COLO668 (cell line): ENCODE measurements at regions not wholly inside any gene's neighbourhood (a gene's known extent, or its start where the extent isn't known, plus 50 kb on each side); places are given as distances from the start of the nearest gene placed in this dataset.
"Not testable (repeated sequence)": the region's sequence is repeated elsewhere in the genome, so short reads cannot be mapped to it uniquely, and the experiment has no call there.

Experiments
- DNase-seq: peaks from one replicate; lab custom pipeline; 2025; ENCODE audit not compliant: unreplicated experiment; lab: John Stamatoyannopoulos, UW

DNA sequence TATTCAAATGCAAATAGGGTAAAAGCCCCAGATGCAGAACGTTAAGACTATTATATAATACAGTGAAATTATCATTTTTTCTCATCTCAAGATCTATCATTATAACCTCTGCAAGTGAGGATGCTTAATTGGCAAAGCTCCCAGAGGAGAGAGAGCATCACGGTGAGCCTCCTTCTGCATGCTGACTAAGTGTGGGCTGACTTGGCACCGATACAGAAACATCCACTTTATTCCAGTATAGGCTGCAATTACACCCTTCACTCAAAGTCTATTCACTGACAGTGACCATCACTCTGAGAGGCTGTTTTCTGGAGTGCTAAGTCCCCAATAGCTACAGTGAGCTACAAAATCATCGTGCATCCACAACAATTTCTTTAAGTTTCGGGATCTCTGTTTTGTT, 171.1 kb upstream of the NBPF9 start:
- not testable (repeated sequence) for DNase-seq

- DNase-seq = not testable (repeated sequence)
Measured at GRCh38 chr1:149275802-149276201, 172.5 kb upstream of the NBPF9 start.

GRCh38 chr1:149276496-149276895, 173.1 kb upstream of the NBPF9 start:
- DNase-seq = not testable (repeated sequence)

- not testable (repeated sequence) for DNase-seq
Measured at GRCh38 chr1:149278156-149278555, 174.8 kb upstream of the NBPF9 start.

- DNase-seq = not testable (repeated sequence)
Measured at GRCh38 chr1:149279015-149279414, 175.7 kb upstream of the NBPF9 start.

DNA sequence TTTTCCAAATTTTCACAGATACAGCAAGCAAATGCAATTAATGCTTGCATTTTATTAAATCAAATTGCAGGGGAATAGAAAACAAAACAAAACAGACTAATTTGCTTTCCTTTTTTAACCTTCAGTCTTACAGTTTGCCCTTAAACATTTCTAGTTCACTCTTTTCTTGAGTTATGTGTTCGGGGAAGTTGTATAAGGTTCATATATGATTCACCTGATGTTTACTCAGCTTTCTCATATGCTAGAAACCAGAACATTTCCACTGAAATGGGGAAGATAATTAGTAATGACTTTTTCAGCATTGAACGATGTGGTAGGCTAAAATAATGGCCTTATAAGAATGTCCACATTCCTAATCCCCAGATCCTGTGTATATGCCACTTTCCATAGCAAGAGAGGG, 176.2 kb upstream of the NBPF9 start:
- DNase-seq = not testable (repeated sequence)

DNA sequence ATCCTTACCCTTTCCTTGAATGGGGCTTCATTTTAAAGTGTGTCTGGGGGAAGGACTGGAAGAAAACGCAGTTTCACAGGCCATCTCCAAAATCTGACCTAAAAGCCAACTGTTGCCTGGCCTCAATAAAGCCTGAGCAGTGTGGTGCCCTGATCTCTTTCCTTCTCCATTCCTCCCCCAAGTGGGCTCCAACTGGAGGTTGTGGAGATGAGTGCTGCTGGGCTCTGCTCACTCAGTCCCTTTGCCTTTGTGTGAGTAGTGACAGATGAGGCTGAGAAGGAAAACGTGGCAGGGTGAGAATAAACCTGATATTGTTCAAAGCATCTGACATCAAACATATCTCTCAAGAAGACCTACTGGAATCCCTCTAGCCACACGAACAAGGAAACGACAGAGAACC, 181.4 kb upstream of the NBPF9 start:
- DNase-seq = not testable (repeated sequence)

GRCh38 chr1:149285205-149285604, 181.9 kb upstream of the NBPF9 start:
- DNase-seq = not testable (repeated sequence)

DNA sequence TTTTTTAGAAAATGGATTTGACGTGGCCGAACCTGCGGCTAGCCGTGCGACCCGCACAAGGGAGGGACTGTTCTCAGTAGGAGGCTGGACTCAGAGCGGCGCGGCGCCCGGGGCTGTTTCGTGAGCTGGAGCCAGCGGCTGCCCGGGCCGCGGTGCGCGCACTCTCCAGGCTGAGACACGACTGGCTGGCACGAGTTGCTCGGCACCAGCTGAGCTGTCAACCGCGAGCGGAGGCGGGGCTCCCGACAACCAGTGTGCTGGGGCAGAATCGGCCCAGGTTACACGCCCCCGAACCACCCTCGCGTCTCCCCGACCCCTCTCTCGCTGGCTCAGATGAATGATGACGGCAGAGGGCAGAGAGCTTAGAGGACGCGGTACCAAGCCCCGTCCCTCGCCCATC, 182.3 kb upstream of the NBPF9 start:
- not testable (repeated sequence) for DNase-seq

DNA sequence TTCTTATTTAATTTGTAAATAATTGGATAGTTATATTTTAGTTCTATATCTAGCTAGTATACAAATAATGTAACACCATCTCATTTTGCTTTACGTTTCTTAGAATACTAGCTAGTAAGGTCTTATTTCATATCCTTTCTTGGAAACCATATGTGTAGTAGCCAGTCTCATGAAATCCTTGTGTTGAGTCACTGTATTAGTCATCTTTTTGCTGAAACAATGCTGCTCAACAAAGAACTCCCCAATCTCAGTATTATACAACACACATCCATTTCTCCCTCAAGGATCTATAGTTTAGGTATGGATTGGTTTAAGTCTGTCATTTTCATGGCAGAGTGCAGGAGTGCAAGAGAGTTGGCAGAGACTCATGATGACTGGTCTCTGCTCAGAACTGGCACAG, 185.2 kb upstream of the NBPF9 start:
- not testable (repeated sequence) for DNase-seq

- DNase-seq = not testable (repeated sequence)
Measured at GRCh38 chr1:149300478-149301218, 174.2 kb upstream of the NBPF19 start.

DNA sequence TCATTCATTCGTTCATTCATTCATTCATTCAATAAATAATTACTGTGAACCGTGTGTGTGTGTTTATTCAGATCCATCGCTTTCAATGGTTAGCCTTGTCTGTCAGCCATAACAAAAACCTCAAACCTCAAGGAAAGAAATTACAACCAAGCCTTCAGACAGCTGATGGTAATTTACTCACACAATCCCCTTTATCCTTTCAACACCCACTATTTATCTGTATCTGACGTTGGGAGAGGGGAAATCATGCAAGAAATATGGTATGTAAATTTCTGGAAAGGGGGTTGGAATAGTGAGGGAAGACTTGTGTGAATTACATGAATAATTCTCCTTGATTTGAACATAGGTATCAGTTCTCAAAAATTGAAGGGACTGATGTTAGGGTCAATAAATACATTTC, 173.6 kb upstream of the NBPF19 start:
- DNase-seq = not testable (repeated sequence)

DNA sequence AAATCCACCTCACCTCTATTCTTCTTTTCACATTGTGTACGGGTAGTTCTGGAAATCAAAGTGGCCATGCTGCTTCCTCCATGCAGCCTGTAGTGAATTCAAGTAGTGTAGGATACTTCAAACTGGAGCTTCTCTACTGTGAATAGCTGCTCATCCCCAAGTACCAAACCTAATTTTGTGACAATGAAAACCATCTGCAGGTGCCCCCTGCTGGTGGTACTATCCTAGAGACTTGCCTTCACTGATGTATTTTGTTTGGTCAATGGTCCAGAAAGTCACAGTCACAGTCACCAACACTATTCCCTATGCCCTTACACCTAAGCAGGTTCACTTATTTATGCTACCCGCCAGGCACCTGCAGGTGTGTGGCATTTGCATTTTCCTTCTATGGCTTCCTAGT, 170.0 kb upstream of the NBPF19 start:
- not testable (repeated sequence) for DNase-seq

GRCh38 chr1:149307640-149308039, 167.2 kb upstream of the NBPF19 start:
- DNase-seq = not testable (repeated sequence)

DNA sequence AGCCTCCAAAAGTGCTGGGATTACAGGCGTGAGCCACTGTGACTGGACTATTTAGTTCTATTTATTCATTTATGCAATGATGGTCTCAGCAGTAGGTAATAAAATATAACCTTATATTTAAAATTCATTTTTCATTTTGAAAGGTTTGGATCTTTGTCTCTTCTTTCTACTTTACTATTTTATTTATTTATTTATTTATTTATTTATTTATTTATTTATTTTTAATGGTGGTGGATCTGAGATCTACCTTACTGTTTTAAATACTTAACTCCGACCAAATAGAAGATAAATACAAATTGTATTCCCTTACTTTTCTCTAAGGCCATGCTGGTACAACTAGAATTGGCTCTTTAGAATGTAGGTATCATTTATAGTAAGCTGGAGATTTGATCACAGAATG, 159.9 kb upstream of the NBPF19 start:
- DNase-seq = not testable (repeated sequence)

DNA sequence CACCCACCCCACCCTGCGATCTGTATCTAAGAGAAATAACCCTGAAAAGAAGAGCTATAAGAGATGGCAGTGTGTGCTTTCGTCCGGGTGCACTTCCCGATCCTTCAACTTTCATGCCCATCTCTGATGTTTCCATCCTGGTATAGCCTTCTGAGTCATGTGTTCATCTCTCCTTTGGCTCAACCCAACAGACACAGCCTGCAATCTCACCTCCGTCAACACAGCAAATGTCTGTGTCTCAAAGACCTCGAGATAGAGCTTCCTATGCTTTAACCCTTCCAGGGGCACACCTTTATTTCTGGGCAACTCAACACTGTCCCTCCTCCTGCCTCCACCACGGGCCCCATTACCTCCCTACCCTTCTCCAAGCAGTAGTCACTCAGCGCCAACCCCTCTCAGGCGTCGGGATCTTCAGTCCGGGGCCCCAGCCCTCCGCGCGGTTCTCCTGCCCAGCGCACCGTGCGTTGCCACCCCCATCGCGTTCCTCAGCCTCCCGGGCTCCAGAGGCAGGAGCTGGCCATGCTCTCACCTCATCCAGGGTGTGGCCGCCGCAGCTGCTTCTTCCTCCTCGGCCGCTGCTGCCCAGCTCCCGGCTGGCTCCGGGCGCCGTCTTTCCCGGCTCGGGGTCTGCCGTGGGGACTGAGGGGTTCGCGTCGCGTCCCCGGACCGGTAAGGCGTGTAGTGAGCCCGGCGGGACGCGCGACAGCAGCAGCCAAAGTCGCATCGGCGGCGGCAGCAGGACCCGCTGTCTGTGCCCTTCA, 153.7 kb upstream of the NBPF19 start:
- not testable (repeated sequence) for DNase-seq

DNA sequence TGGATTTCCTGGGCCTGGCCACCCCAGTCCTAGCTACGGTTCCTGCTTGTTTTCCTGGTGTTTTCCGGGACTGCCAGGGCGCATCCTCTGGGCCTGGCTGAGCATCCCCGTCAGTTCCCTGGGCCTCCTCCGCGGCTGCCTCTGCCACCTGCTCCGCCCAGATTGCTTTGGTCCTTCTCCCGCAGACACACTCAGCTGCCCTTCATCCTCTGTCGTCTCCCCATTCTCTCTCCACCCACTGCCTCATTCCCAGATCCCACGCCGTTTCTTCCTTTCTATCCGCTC, 153.2 kb upstream of the NBPF19 start:
- DNase-seq = not testable (repeated sequence)

GRCh38 chr1:149330081-149330335, 144.8 kb upstream of the NBPF19 start:
- DNase-seq = not testable (repeated sequence)

DNA sequence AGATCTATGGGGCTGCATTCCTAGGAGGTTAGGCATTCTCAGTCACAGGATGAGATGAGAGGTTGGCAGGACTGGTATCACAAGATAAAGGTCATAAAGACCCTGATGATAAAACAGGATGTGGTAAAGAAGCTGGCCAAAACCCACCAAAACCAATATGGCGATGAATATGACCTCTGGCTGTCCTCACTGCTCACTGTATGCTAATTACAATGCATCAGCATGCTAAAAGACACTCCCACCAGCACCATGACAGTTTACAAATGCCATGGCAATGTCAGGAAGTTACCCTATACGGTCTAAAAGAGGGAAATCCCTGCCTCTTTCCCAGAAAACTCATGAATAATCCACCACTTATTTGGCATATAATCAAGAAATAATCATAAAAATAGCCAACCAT, 138.8 kb upstream of the NBPF19 start:
- not testable (repeated sequence) for DNase-seq

GRCh38 chr1:149338221-149338691, 136.6 kb upstream of the NBPF19 start:
- DNase-seq = not testable (repeated sequence)

GRCh38 chr1:149338698-149339097, 136.1 kb upstream of the NBPF19 start:
- not testable (repeated sequence) for DNase-seq

DNA sequence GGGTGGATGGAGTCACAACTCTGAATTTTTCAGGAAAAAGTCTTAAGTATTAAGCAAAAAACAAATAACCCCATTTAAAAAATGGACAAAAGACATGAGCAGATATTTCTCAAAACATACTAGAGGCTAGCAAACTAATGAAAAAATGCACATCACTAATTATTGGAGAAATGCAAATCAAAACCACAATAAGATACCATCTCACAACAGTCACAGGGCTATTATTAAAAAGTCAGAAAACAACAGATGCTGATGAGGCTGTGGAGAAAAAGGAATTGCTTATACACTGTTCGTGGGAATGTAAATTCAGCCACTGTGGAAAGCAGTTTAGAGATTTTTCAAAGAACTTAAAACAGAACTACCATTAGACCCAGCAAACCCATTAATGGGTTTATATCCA, 125.4 kb upstream of the NBPF19 start:
- DNase-seq = not testable (repeated sequence)

GRCh38 chr1:149352205-149352604, 122.6 kb upstream of the NBPF19 start:
- DNase-seq = not testable (repeated sequence)
